ENCODE measurements at regions not wholly inside any gene's neighbourhood (a gene's known extent, or its start where the extent isn't known, plus 50 kb on each side); places are given as distances from the start of the nearest gene placed in this dataset.

GRCh38 chr14:34075826-34076225 is 125.0 kb upstream of the EGLN3 start:
- Histone ChIP-seq H3K36me3 (no peaks in the 10 kb centered on the region), H3K27me3 (ENCODE audit: low read depth) (no peaks in the 10 kb centered on the region), H3K9me3 (replicated peaks) (peaks cover 15% of the 10 kb centered on the region), H3K4me1 (peaks cover 33% of the 10 kb centered on the region), H3K4me3 (no peak overlapping the region), H3K27ac (replicated peaks) (no peak overlapping the region)
- TF ChIP-seq, protein P1, sequence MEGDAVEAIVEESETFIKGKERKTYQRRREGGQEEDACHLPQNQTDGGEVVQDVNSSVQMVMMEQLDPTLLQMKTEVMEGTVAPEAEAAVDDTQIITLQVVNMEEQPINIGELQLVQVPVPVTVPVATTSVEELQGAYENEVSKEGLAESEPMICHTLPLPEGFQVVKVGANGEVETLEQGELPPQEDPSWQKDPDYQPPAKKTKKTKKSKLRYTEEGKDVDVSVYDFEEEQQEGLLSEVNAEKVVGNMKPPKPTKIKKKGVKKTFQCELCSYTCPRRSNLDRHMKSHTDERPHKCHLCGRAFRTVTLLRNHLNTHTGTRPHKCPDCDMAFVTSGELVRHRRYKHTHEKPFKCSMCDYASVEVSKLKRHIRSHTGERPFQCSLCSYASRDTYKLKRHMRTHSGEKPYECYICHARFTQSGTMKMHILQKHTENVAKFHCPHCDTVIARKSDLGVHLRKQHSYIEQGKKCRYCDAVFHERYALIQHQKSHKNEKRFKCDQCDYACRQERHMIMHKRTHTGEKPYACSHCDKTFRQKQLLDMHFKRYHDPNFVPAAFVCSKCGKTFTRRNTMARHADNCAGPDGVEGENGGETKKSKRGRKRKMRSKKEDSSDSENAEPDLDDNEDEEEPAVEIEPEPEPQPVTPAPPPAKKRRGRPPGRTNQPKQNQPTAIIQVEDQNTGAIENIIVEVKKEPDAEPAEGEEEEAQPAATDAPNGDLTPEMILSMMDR (IDR thresholded peaks at IDR 0.05; ENCODE audit: borderline replicate concordance), result no peak
- intact Hi-C loops (cut with micrococcal nuclease), result no loop called here
- DNase-seq, result no peak

GRCh38 chr14:34075042-34075744 is 124.3 kb upstream of the EGLN3 start:
- Histone ChIP-seq H3K36me3 (no peaks in the 10 kb centered on the region), H3K9me3 (replicated peaks) (peaks cover 15% of the 10 kb centered on the region), H3K4me3 (no peak overlapping the region), H3K4me1 (peaks cover 29% of the 10 kb centered on the region), H3K27ac (replicated peaks) (no peak overlapping the region), H3K27me3 (ENCODE audit: low read depth) (no peaks in the 10 kb centered on the region)
- DNase-seq, result no peak
- intact Hi-C loops (cut with micrococcal nuclease), result no loop called here
- TF ChIP-seq, protein P1 (IDR thresholded peaks at IDR 0.05; ENCODE audit: borderline replicate concordance), result no peak

DNA sequence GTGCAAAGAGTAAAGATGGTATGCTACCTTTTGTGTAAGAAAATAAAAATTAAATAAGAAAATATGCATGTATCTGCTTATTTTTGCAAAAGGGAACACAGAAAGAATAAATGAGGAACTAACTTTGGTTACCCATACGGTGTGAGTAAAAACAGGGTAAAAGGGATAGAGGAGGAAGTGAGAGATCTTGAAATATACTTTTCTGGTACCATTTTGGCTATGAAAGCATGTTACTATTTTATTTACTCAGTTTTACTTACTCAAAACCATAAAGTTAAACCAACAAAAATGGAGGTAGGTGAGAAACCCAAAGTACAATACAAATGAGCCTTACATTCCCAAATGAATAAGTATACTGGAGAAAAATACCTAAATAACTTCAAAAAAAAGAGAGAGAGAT is 122.0 kb upstream of the EGLN3 start:
- no peak overlapping the region for H3K4me3 ChIP-seq
- H3K36me3 ChIP-seq, result no peaks in the 10 kb centered on the region
- intact Hi-C loops (cut with micrococcal nuclease), result no loop called here
- no peak for DNase-seq
- no peak overlapping the region for H3K27ac ChIP-seq (replicated peaks)
- H3K27me3 ChIP-seq (ENCODE audit: low read depth), result no peaks in the 10 kb centered on the region
- peaks cover 27% of the 10 kb centered on the region for H3K4me1 ChIP-seq
- H3K9me3 ChIP-seq (replicated peaks), result peaks cover 16% of the 10 kb centered on the region
- TF ChIP-seq, protein P1 (IDR thresholded peaks at IDR 0.05; ENCODE audit: borderline replicate concordance), result no peak

GRCh38 chr14:34072401-34072800 is 121.5 kb upstream of the EGLN3 start:
- intact Hi-C loops (cut with micrococcal nuclease), result no loop called here
- TF ChIP-seq, protein P1 (IDR thresholded peaks at IDR 0.05; ENCODE audit: borderline replicate concordance), result no peak
- no peak overlapping the region for H3K27ac ChIP-seq (replicated peaks)
- no peaks in the 10 kb centered on the region for H3K27me3 ChIP-seq (ENCODE audit: low read depth)
- H3K36me3 ChIP-seq, result no peaks in the 10 kb centered on the region
- peaks cover 23% of the 10 kb centered on the region for H3K4me1 ChIP-seq
- DNase-seq, result no peak
- no peak overlapping the region for H3K4me3 ChIP-seq
- peaks cover 21% of the 10 kb centered on the region for H3K9me3 ChIP-seq (replicated peaks)

- Histone ChIP-seq H3K4me3 (no peak overlapping the region), H3K4me1 (peaks cover 25% of the 10 kb centered on the region), H3K27ac (replicated peaks) (no peak overlapping the region), H3K9me3 (replicated peaks) (peaks cover 22% of the 10 kb centered on the region), H3K36me3 (no peaks in the 10 kb centered on the region), H3K27me3 (ENCODE audit: low read depth) (no peaks in the 10 kb centered on the region)
- no peak for DNase-seq
- intact Hi-C loops (cut with micrococcal nuclease), result no loop called here
- TF ChIP-seq, protein P1 (IDR thresholded peaks at IDR 0.05; ENCODE audit: borderline replicate concordance), result no peak
Measured at GRCh38 chr14:34070917-34071407, 120.1 kb upstream of the EGLN3 start.

Measured in left ventricle myocardium inferior (tissue), 1 donor.